Common myeloid progenitor, CD34-positive (primary cell): ENCODE measurements at regions not wholly inside any gene's neighbourhood (a gene's known extent, or its start where the extent isn't known, plus 50 kb on each side); places are given as distances from the start of the nearest gene placed in this dataset.
"Not testable (repeated sequence)": the region's sequence is repeated elsewhere in the genome, so short reads cannot be mapped to it uniquely, and the experiment has no call there.

Experiments used
- CTCF ChIA-PET: fragments of 350-600 bp; sonication (Branson Sonifier 250); formaldehyde crosslinking; loops from one replicate; lab custom pipeline; 2021; ENCODE audit warnings: antibody characterized with exemption; lab: Charles Lee
- POLR2A ChIA-PET: fragments of 350-600 bp; sonication (Branson Sonifier 250); formaldehyde crosslinking; loops from one replicate; lab custom pipeline; 2021; ENCODE audit warnings: antibody characterized with exemption; lab: Charles Lee
- DNase-seq, 3 donors: peaks; one replicate each; pipeline versions ENCODE4 v3.0.0 to v3.0.0-alpha.2; 2013
- H3K27ac ChIP-seq, 2 experiments: 1 replicate in 1 of 2; 2 replicates in 1 of 2; pipeline ENCODE4 v1.7.0; 2013; ENCODE audit warnings: inconsistent platforms in 2 of 2, low read length in 2 of 2, mild to moderate bottlenecking in 2 of 2, low read depth in 1 of 2, moderate library complexity in 1 of 2; ENCODE audit not compliant: severe bottlenecking in 2 of 2, insufficient read depth in 1 of 2, poor library complexity in 1 of 2
- H3K27me3 ChIP-seq, 5 experiments: replicated peaks in 2 of 5; 1 replicate in 3 of 5; 2 replicates in 2 of 5; pipeline versions ENCODE4 v1.6.1 to v1.7.0; 2013; ENCODE audit warnings: low read length in 4 of 5, mild to moderate bottlenecking in 2 of 5, moderate library complexity in 2 of 5, inconsistent platforms in 1 of 5; ENCODE audit not compliant: insufficient read depth in 5 of 5, control insufficient read depth in 4 of 5
- H3K36me3 ChIP-seq, 4 experiments: 1 replicate in 2 of 4; 2 replicates in 2 of 4; pipeline versions ENCODE4 v1.6.1 to v1.7.0; 2013; ENCODE audit warnings: low read length in 3 of 4, control low read depth in 1 of 4, mild to moderate bottlenecking in 1 of 4; ENCODE audit not compliant: control insufficient read depth in 4 of 4, insufficient read depth in 4 of 4
- H3K4me1 ChIP-seq, 4 experiments: 1 replicate in 3 of 4; 2 replicates in 1 of 4; pipeline versions ENCODE4 v1.6.1 to v1.7.1; 2013; ENCODE audit warnings: low read length in 3 of 4, mild to moderate bottlenecking in 3 of 4, control low read depth in 1 of 4, inconsistent platforms in 1 of 4, moderate library complexity in 1 of 4; ENCODE audit not compliant: control insufficient read depth in 4 of 4, insufficient read depth in 4 of 4; ENCODE audit errors: control extremely low read depth in 1 of 4
- H3K4me3 ChIP-seq, 7 experiments: 1 replicate in 4 of 7; 2 replicates in 3 of 7; pipeline versions ENCODE4 v1.5.1 to v1.7.0; 2013; ENCODE audit warnings: mild to moderate bottlenecking in 7 of 7, low read length in 6 of 7, moderate library complexity in 6 of 7, inconsistent platforms in 2 of 7, low read depth in 2 of 7, control low read depth in 1 of 7; ENCODE audit not compliant: insufficient read depth in 4 of 7, control insufficient read depth in 1 of 7; ENCODE audit errors: extremely low read depth in 1 of 7
- H3K9me3 ChIP-seq, 5 experiments: 1 replicate in 4 of 5; 2 replicates in 1 of 5; pipeline versions ENCODE4 v1.6.1 to v1.7.1; 2013; ENCODE audit warnings: low read length in 4 of 5, mild to moderate bottlenecking in 2 of 5, inconsistent platforms in 1 of 5, low read depth in 1 of 5, moderate library complexity in 1 of 5; ENCODE audit not compliant: control insufficient read depth in 4 of 5, insufficient read depth in 2 of 5; ENCODE audit errors: control extremely low read depth in 1 of 5
- WGBS: methylation state at CpG from one replicate; pipeline ENCODE4 v1.1.5; 2013; ENCODE audit not compliant: insufficient coverage; 5-methylcytosine and 5-hydroxymethylcytosine counted together

- no peak overlapping the region for H3K4me3 ChIP-seq
- POLR2A ChIA-PET, result no interaction called here
- no peak for DNase-seq
- no peaks in the 10 kb centered on the region for H3K27me3 ChIP-seq
- no peaks in the 10 kb centered on the region for H3K9me3 ChIP-seq
- H3K36me3 ChIP-seq, result no peaks in the 10 kb centered on the region
- H3K27ac ChIP-seq, result no peak overlapping the region
- peaks cover 0 to 2% (median 0%) of the 10 kb centered on the region in 4 experiments for H3K4me1 ChIP-seq
- CTCF ChIA-PET, result interaction anchor here (0.8 kb wide), 1 partner anchor 410 kb away, joined by 3 read pairs; no protein-coding TSS in a partner anchor
- WGBS, result 100% methylated on average over 1 of the region's 2 CpGs
These were observed 457.6 kb upstream of the KLF6 start for GRCh38 chr10:4242561-4243035.

- DNase-seq, result no peak
- WGBS, result 96% methylated on average over 3 of the region's 7 CpGs
- CTCF ChIA-PET, result no interaction called here
- H3K36me3 ChIP-seq, result no peaks in the 10 kb centered on the region
- H3K4me3 ChIP-seq, result no peak overlapping the region
- no peaks in the 10 kb centered on the region for H3K27me3 ChIP-seq
- POLR2A ChIA-PET, result no interaction called here
- H3K4me1 ChIP-seq, result peaks cover 0 to 2% (median 0%) of the 10 kb centered on the region in 4 experiments
- no peaks in the 10 kb centered on the region for H3K9me3 ChIP-seq
- no peak overlapping the region for H3K27ac ChIP-seq
These were observed 456.8 kb upstream of the KLF6 start for GRCh38 chr10:4241724-4242345.

GRCh38 chr10:4240608-4241197 is 455.7 kb upstream of the KLF6 start:
- WGBS, result 95% methylated on average over 2 of the region's 7 CpGs
- no peak overlapping the region for H3K27ac ChIP-seq
- peaks cover 0 to 2% (median 0%) of the 10 kb centered on the region in 4 experiments for H3K4me1 ChIP-seq
- CTCF ChIA-PET, result no interaction called here
- DNase-seq, result no peak
- POLR2A ChIA-PET, result no interaction called here
- H3K4me3 ChIP-seq, result no peak overlapping the region
- H3K9me3 ChIP-seq, result no peaks in the 10 kb centered on the region
- no peaks in the 10 kb centered on the region for H3K36me3 ChIP-seq
- H3K27me3 ChIP-seq, result no peaks in the 10 kb centered on the region

- no peak overlapping the region for H3K27ac ChIP-seq
- no peaks in the 10 kb centered on the region for H3K27me3 ChIP-seq
- no CpG with 5 or more reads among the region's 3 CpGs for WGBS
- H3K4me1 ChIP-seq, result peaks cover 0 to 2% (median 0%) of the 10 kb centered on the region in 4 experiments
- ChIA-PET CTCF (no interaction called here), POLR2A (no interaction called here)
- no peaks in the 10 kb centered on the region for H3K36me3 ChIP-seq
- DNase-seq, result no peak
- H3K4me3 ChIP-seq, result no peak overlapping the region
- no peaks in the 10 kb centered on the region for H3K9me3 ChIP-seq
These were observed 454.2 kb upstream of the KLF6 start for GRCh38 chr10:4239186-4239585.

GRCh38 chr10:4236905-4237304 is 451.9 kb upstream of the KLF6 start:
- no CpG with 5 or more reads among the region's 2 CpGs for WGBS
- H3K27ac ChIP-seq, H3K4me1 ChIP-seq, H3K36me3 ChIP-seq, DNase-seq, POLR2A ChIA-PET, CTCF ChIA-PET, H3K27me3 ChIP-seq, H3K4me3 ChIP-seq: not testable (repeated sequence)
- H3K9me3 ChIP-seq, result peaks cover 0 to 11% (median 0%) of the 10 kb centered on the region in 5 experiments

- ChIA-PET POLR2A (no interaction called here), CTCF (interaction anchor here (0.9 kb wide), 1 partner anchor 11 kb away, joined by 3 read pairs; no protein-coding TSS in a partner anchor)
- H3K27ac ChIP-seq, result no peak overlapping the region
- no peak for DNase-seq
- H3K4me1 ChIP-seq, result no peaks in the 10 kb centered on the region
- no peaks in the 10 kb centered on the region for H3K27me3 ChIP-seq
- WGBS, result 93% methylated on average over 6 of the region's 8 CpGs
- H3K4me3 ChIP-seq, result no peak overlapping the region
- no peaks in the 10 kb centered on the region for H3K36me3 ChIP-seq
- peaks cover 0 to 11% (median 0%) of the 10 kb centered on the region in 5 experiments for H3K9me3 ChIP-seq
These were observed 449.7 kb upstream of the KLF6 start for GRCh38 chr10:4234661-4235060.

- Histone ChIP-seq H3K4me3 (no peak overlapping the region), H3K27ac (no peak overlapping the region), H3K36me3 (no peaks in the 10 kb centered on the region), H3K9me3 (peaks cover 0 to 11% (median 0%) of the 10 kb centered on the region in 5 experiments), H3K27me3 (no peaks in the 10 kb centered on the region), H3K4me1 (no peaks in the 10 kb centered on the region)
- ChIA-PET POLR2A (no interaction called here), CTCF (interaction anchor here (1.3 kb wide), 1 partner anchor 350 kb away, joined by 3 read pairs; no protein-coding TSS in a partner anchor)
- 95% methylated on average over 4 of the region's 7 CpGs for WGBS
- no peak for DNase-seq
These were observed 446.4 kb upstream of the KLF6 start for GRCh38 chr10:4231439-4231838.
